Globus pallidus (tissue), 1 donor: ENCODE measurements at regions not wholly inside any gene's neighbourhood (a gene's known extent, or its start where the extent isn't known, plus 50 kb on each side); places are given as distances from the start of the nearest gene placed in this dataset.
"Not testable (repeated sequence)": the region's sequence is repeated elsewhere in the genome, so short reads cannot be mapped to it uniquely, and the experiment has no call there.

Experiments
- DNase-seq: peaks from one replicate; pipeline ENCODE4 v3.0.0-alpha.2; 2015; ENCODE audit warnings: low spot score

DNA sequence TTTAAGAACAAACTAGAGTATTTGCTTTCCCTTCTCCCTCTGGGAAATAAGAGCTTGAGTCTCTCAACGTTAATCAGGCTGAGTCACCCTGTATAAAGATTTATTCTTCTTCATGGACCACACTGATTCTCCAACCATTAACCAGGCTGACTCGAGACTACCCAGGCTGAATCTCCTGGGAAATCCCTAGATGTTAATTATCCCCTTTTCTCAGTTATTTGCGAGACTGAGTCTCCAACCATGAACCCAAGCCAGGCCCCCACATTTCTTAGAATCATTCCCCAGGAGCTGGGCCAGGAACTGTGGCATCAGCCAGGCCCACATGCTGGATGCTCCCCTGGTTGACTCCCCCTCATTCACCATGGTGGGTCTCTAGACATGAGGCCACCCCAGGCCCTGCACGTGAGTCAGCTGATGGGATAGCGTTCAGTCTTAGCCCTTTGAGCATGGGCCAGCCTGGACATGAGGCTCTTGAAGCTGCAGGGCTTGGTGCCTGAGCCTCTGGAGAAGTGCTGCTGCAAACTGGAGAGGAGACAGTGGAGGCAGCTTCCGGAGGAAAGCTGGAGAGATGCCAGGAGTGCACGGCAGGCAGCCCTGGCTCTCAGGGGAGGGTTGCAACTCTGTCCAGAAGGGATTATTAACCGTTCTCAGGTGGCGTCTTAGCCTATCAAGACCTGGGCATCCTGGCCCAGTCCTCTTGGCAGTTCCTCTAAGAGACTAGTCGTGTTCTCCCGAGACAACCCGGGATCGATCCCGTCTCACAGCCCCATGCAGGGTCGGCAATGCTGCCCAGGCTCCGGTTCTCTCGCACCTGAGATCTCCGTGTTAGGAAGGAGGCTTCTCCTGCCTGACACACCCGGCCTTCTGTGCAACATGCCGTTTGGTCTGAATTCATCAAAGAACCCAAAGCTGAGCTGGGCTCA lies 296.6 kb downstream of the ADGRD1 start:
- DNase-seq: no peak

DNA sequence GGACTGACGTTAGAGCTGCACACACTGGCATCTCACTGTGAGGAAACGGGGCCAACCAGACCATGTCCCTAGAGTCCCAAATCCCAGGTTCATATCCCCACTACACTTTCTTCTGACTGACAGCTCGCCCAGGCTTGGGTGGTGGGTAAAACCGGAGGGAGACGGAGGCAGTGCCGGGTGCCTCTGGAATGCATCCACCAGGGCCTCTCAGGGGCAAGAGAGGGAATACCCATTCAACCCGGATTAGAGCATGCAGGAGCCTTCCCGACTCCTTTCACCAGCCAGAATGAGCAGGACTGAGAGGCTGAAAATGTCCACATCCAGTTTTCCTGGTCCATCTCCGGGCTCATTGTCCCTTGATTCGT lies 297.2 kb downstream of the ADGRD1 start:
- no peak for DNase-seq

DNA sequence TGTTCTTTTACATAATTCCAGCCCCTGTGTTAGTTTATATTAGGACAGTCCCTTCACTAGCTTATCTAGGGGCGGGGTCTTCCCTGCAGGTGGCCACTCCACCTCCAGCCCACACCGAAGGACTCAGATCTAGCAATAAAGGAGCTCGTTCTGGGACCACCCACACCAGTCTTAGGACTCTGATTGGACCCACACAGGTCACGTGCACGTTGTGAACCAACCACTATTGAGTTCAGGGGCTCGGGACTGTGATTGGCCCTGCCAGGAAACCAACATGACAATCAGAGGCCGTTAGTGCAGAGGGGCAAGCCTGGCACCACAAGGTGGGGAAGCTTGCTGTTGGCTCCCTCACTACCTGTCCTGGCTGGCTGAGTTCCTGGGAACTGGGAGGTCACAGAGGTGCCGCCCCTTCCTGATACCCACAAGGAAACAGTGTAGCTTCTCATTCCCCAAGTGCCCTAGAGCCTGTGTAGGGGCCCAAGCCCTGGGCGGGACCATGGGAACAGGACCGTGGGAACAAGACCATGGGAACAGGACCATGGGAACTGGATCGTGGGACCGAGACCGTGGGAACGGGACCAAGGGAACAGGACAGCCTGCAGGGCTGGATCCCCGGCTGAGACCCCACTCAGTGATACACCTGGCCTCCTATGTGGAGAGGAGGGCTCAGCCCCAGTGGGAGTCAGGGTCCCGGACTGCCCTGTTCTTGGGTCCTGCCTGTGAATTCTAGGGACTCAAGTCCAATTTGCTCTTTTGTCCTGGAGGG lies 297.8 kb downstream of the ADGRD1 start:
- no peak for DNase-seq

DNA sequence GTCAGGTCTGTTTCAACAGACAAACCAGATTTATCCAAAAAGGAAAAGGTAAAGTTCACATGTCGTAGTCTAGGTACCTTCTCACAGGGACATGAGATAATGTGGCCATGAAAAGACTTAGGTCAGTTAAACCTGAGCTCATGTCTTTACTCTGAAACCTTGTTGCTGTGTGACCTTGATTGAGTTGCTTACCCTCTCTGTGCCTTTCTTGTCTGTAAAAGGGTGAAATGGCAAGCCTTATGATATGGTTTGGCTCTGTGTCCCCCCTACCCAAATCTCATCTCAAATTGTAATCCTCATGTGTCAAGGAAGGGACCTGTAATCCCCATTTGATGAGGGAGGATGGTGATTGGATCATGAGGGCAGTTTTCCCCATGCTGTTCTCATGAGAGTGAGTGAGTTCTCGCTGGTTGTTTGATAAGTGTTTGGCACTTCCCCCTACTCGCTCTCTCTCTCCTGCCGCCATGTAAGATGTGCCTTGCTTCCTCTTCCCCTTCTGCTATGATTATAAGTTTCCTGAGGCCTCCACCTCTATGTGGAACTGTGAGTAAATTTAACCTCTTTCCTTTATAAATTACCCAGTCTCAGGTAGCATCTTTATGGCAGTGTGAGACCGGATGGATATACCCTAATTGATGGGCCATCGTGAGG lies 299.8 kb downstream of the ADGRD1 start:
- no peak for DNase-seq

DNA sequence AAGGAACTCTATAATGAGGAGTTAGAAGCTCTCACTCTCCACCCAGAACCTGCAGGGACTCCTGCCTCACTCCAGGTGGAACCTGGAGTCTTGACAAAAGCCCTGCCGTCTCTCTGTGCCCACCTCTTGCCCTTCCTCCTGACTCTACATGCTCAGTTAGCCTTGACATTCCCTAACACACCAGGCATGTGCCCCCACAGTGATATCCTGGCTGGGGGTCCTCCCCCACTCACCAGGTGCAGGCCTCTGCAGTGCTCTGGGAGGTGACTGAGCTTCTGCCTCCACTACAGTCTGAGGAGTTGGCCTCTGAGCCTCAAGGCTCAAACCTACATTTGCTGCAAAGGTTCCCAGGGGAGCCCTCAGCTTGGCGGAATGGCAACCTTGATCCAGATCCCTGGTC lies 300.7 kb downstream of the ADGRD1 start:
- DNase-seq: no peak

DNA sequence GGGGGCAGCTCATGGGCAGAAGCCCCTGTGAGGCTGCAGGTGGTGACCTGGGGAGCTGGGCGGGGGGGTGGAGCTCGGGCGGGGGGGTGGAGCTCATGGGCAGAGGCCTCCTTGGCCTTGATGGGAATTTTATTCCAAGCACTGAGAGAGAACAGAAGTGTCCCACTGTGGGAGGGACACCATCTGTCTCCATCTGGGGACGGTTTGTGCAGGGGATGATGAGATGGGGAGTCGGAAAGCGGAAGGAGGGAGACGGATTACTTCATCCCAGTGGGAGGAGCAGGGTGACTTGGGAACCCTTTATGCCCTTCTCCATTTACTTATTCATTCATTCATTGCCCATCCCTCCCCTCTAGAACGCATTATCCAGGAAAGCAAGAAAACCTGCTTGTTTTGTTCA lies 304.7 kb downstream of the ADGRD1 start:
- DNase-seq: no peak

DNA sequence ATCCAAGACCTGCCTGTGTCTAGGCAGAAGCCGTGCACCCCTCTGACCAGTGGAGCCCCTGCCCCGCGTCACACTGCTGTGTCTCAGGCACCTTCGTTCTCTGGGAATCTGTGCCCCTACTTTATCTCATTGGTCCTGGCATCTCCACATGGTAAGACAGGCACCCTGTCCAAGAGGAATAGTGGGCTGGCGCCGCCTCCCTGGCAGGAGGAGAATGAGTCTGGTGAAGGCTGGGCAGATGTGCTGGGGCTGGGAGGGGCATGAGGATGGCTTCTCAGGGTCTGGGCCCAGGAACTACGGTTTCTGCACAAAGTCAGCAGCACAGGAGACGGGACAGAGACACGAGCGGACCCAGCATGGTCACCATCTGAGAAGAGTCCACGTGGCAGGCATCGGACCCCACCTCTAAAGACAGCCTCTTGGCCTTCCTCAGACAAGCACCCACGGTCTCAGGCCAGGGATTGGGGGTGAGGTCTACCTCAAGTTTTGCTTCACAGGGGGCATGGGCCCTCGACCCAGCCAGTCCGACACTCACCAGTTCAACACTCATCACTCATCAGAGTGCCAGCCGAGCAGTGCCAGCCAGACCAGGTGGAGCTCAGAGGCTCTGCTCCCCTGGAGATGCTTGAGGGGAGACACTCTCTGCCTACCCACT lies 306.7 kb downstream of the ADGRD1 start:
- no peak for DNase-seq

DNA sequence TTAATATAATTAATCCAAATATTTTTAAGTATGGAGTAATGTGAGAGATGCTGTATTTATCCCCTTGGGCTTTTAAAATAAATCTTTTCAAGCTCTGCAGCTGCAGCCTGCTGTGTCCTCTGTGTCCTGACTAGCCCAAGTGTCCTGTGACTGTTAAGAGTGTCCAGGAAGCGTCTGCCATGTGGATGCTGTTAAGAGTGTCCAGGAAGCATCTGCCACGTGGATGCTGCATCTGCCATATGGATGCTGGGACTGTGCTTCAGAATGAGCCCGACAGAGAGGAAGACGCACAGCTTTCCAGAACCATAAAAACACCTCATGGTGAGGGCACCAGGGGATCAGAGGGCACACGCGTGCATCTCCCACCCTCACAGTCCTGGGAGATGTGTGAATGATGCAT lies 307.2 kb downstream of the ADGRD1 start:
- DNase-seq: no peak

DNA sequence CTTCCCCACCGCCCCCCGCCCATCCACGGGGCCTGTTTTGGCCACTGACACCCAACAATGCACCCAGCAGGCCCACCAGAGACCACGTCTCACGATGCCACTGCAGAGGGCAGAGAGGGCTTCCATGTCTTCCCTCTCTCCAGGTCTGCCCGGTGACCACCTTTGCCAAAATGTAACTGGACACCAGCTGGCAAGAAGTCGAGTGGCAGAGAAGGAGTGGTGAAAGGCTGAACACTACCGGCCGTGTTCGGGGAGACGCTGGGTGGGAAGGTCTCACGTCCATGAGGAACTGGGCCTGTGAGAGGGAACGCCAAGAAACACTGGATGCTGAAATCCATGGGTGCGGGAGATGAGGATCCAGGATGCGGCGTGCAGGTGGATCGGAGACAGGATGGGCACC lies 308.2 kb downstream of the ADGRD1 start:
- DNase-seq: no peak

DNA sequence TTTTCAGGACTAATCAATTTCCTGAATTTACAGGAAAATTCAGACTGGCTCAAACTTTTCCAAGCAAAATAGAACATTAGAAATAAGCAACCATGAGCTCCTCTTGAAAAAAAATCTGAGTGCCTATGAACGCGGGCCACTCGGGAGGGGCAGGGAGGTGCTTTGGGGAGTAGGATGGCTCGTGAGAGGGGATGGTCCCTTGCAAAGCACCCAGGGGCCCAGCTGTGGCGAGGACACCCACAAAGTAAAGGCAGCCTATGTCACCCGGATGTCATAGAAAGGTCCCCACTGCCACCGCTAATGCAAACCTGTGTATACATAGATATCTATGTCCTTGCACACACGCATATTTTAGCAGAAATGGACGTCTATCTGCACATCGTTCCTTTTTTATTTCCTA lies 309.9 kb downstream of the ADGRD1 start:
- no peak for DNase-seq

DNA sequence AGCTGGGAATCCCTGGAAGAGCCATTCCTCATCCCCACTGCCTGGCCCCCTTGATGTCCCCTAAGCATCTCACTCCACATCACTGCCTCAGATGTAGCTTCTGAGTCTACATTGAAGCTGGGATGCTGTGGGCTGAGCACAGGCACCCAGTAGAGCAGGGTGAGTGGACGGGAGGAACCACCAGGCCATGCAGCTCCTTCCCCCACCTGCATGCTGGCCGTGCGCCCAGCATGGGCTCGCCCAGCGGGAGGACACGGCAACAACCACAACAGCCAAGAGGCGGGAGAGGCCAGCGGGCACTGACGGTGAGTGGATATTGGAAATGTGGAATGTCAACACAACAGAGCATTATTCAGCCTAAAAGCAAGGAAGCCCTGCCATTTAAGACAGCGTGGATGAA lies 310.9 kb downstream of the ADGRD1 start:
- no peak for DNase-seq

DNA sequence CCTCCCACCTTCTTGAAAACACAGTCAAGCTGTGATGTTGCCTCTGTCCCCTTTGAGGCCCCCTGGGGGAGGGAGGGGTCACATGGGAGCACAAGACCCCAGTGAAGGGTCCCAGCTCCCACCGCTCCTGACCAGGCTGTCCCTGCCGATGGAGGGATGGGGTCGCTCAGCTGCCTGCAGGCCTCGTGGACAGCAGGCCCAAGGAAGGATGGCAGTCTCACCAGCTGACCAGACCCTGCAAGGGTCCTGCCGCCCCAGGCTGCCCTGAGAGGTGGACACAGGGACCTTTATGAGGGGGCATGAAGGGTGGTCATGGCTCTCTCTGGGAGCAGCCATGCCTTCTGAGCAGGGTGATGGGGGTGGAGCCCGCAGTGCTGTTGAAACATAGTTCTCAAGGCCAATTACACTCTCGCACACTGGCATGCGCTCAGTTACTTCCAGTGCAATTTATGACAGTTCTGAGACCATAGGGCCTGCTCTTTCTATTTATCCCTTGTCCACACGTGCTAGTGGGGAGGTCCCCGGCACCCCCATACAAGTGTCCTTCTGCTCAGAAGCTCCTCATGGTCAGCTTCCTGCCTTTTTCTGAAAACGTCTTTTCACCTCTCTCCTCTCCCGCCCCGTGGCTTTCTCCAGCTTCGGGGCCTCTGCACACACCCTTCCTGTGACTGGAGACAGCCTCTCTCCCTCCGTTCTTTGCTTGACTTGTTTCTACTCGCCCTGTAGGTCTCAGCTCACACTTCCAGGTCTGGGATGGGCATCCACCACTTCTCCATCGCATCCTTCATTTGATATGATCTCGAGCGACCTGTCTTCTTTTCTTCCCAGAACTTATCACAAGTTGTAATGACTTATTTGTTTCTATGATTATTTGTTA lies 313.1 kb downstream of the ADGRD1 start:
- DNase-seq: no peak

DNA sequence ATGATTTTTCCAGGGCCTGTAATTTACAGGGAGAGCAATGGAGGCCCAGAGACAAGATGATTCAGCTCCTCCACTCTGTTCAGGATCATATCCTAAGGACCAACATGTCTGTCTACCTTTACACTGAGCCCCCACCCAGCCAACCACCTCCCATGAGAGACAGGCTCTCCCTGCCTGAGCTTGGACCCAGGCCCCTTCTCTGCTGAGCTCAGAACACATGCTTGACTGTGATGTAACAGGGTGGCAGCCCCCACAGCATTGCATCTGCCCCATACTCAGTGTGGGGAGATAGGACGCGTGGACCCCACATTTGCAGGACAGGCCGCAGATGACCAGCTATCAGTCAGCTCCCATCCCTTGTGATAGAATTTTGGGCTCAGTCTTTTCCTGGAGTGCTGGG lies 313.9 kb downstream of the ADGRD1 start:
- DNase-seq: no peak

DNA sequence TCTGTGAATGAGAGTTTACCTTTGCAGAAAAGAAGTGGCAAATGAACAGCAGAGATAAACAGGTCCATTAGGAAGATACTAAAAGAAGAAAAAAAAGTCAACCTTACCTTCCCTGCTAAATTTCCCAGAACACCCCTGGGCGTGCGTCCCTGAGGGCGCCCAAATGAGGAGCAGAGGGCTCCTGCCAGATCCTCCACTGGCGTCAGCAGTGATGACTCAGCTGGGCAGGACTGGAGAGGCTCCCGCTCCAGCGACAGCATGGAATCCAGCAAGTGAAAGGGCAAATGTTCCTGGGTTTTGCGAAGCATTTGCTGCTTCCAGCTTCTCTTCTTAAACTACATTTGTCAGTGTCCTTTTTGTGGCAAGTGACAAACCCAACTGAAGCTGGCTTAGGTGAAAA lies 314.4 kb downstream of the ADGRD1 start:
- not testable (repeated sequence) for DNase-seq

DNA sequence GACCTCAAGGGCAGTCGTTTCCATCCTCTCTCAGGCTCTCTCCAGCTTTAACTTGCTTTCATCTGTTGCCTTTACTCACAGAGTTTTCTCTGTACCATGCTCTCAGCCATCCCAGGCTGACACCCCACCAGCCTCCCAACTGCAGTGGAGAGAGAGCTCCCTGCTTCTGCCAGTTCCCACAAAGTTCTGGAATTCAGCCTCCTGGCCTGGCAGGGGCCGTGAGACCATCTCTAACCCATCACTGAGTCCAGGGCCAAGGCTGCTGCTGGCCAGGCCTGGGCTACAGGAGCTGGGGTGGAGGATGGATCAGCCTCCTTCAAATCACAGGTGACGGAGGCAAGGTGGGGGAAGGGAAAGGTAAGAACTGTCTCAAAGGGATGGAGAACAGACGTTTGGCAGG lies 314.9 kb downstream of the ADGRD1 start:
- DNase-seq: not testable (repeated sequence)

DNA sequence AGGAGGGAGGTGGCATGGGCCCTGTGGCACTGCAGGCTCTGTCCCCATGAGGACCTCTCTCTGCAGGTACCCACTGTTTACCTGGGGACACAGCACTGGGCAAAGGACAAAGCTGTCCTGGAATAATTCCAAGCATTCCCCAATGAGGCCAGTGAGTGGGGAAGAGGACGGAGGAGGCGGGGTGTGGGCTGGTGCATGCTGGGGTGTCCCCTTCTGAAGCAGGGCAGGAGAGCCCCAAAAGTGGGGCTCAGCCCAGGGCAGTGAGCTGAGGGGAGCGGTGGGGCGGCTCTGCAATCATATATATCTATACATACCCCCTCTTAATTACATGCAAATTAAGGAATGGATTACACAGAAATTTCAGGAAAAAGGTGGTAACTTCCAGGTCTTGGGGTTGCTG lies 315.8 kb downstream of the ADGRD1 start:
- DNase-seq: no peak

DNA sequence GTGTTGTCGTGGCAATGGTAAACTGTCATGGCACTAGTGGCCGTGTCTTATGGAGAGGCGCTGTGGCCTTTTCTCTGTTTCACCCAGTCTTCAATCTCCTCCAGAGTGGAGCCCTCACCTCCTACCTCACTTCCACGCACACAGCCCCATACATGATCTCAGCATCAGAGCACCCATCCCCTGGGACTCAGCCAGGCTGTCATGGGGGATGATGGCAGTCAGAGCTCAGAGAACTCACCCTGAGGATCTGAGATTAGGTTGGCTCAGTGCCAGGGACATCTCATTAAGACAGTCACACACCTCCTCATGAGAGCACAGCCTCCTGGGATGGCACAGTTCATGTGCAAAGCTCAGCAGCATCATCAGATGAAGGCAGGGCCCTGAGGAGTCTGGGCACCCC lies 316.3 kb downstream of the ADGRD1 start:
- DNase-seq: not testable (repeated sequence)

DNA sequence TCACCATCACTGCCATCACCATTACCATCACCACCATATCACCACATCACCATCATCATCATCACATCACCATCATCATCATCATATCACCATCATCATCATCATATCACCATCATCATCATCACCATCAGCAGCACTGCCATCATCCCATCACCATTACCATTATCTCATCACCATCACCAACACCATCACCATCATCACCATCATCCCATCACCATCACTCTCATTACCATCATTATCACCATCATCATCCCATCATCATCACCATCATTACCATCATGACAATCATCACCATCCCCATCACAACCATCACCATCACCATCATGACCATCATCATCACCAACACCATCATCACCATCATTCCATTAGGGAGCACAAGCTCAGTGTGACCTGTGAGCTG lies 318.0 kb downstream of the ADGRD1 start:
- DNase-seq: no peak

DNA sequence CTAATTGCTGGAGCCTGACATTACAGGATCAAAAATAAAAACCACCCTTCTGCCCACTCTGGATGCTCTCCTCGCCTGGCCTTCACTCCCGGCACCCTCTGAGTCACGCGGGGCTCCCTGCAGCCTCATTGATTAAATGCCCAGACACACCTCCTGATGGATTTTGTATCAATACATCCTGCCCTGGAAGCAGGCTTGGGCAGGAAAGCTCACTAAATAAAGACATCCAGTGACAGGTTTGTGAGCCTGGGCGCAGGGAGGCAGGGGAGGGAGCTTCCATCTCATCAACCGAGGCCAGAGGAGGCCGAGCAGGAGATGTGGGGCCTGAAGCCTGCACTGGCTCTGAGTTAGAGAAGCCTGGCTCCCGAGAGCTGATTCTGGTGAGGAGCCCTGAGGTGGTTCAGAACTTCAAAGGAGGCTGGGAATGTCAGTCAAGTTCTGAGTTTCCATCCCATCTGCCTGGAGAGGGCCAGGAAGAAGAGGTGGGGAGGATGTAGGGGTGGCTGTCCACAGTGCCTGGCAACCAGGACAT lies 318.6 kb downstream of the ADGRD1 start:
- not testable (repeated sequence) for DNase-seq

DNA sequence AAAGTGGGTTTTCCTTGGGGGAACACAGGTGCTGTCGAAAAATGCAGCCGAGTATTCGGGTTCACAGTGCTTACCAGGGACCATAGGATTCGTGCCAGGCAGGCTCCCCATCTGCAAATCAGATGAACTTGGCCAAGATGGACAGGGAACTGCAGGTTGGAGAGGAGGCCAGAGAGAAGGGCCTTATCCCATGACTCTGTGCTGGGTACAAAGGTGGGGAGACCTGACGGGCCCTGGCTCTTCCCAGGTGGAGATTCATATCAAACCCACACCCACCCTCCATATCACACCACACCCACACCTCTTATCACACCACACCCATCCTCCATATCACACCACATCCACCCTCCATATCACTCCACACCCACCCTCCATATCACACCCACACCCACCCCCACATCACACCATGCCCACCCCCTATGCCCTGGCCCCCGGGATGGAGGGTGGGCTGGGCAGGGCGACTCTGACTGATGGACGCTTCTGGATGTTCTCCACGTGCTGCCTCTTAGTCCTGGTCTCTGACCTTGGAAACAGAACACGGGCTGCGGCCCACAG lies 319.7 kb downstream of the ADGRD1 start:
- no peak for DNase-seq

DNA sequence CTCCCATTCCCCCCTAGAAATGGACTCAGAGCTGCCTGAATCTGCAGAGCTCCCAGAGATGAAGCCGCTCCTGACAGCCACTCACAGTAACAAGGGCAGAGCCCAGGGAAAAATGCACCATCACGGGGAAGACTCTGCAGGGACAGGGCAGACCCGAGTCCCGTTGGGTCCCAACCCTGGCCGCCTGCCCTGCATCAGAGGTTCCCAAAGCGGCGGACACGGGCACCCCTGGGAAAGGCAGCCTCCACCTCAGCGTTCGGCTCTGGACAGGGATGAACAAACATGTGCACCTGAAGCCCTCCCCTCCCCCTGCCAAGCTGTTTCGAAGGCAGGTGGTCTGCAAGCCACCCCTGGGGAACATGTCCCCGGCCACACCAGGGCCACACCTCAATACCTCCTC lies 320.4 kb downstream of the ADGRD1 start:
- DNase-seq: no peak
